Thyroid gland (tissue), 4 donors: ENCODE measurements at regions not wholly inside any gene's neighbourhood (a gene's known extent, or its start where the extent isn't known, plus 50 kb on each side); places are given as distances from the start of the nearest gene placed in this dataset.

Experiments used
- DNase-seq, 2 donors: peaks; one replicate each; pipeline ENCODE4 v3.0.0-alpha.2; 2019
- H3K27ac ChIP-seq, 3 donors: fragments of 200-600 bp; sonication (generic); 1 replicate in 2 of 3; 2 replicates in 1 of 3; pipeline ENCODE4 v1.5.1; 2016 to 2019; ENCODE audit warnings: mild to moderate bottlenecking in 1 of 3, moderate library complexity in 1 of 3
- H3K27me3 ChIP-seq: fragments of 200-600 bp; sonication (generic); one replicate; pipeline ENCODE4 v1.5.1; 2019
- H3K36me3 ChIP-seq, 2 donors: fragments of 200-600 bp; sonication (generic); one replicate each; pipeline ENCODE4 v1.5.1; 2016 to 2019
- H3K4me1 ChIP-seq, 2 donors: fragments of 200-600 bp; sonication (generic); one replicate each; pipeline ENCODE4 v1.5.1; 2017 to 2019
- H3K4me3 ChIP-seq, 3 donors: fragments of 200-600 bp; sonication (generic); replicated peaks in 1 of 3; 1 replicate in 2 of 3; 2 replicates in 1 of 3; pipeline ENCODE4 v1.5.1; 2016; ENCODE audit warnings: mild to moderate bottlenecking in 1 of 3
- H3K9me3 ChIP-seq: fragments of 200-600 bp; sonication (generic); one replicate; pipeline ENCODE4 v1.5.1; 2017
- POLR2A ChIP-seq, 2 donors: fragments of 450-650 bp; IDR thresholded peaks; one replicate each; pipeline ENCODE4 v1.6.1; 2017; ENCODE audit warnings: antibody characterized with exemption in 2 of 2, mild to moderate bottlenecking in 2 of 2, moderate library complexity in 1 of 2
- WGBS, 2 donors: methylation state at CpG; one replicate each; pipeline ENCODE4 v1.1.5; 2017; 5-methylcytosine and 5-hydroxymethylcytosine counted together
- intact Hi-C: fragments of 100-400 bp; cut with DNase I; formaldehyde crosslinking; loops from one replicate; pipeline ENCODE4 v1.15.1; 2023
- TF ChIP-seq, protein P1 (sequence below), 6 experiments: fragments of 200-600 bp in 3 of 6; fragments of 450-650 bp in 3 of 6; sonication (generic) in 3 of 6; IDR thresholded peaks; one replicate each; pipeline ENCODE4 v1.5.1; 2016 to 2019; ENCODE audit warnings: antibody characterized with exemption in 6 of 6, mild to moderate bottlenecking in 2 of 6, inconsistent platforms in 1 of 6, moderate library complexity in 1 of 6

DNA sequence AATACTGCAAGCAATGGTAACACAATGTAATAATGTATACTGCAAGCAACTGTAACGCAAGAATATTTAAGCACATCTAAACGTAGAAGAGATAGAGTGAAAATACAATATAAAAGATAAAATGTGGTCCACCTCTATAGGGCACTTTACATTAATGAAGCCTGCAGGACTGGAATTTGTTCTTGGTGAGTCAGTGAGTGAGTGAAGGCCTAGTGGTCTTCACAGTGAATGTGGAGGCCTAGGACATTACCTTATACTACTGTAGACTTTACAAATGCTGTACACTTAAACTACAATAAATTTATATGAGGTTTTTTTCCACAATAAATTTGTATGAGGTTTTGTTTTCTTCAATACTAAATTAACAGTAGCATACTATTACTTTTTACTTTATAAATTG lies 287.4 kb upstream of the SNX7 start:
- Histone ChIP-seq H3K4me1 (no peaks in the 10 kb centered on the region), H3K4me3 (no peak overlapping the region), H3K9me3 (no peaks in the 10 kb centered on the region), H3K27ac (no peak overlapping the region), H3K36me3 (no peaks in the 10 kb centered on the region), H3K27me3 (no peaks in the 10 kb centered on the region)
- WGBS, 2 donors = 94% methylated on average over 2 of the region's 2 CpGs
- no peak for TF ChIP-seq POLR2A (IDR thresholded peaks at IDR 0.05)
- TF ChIP-seq, protein P1, sequence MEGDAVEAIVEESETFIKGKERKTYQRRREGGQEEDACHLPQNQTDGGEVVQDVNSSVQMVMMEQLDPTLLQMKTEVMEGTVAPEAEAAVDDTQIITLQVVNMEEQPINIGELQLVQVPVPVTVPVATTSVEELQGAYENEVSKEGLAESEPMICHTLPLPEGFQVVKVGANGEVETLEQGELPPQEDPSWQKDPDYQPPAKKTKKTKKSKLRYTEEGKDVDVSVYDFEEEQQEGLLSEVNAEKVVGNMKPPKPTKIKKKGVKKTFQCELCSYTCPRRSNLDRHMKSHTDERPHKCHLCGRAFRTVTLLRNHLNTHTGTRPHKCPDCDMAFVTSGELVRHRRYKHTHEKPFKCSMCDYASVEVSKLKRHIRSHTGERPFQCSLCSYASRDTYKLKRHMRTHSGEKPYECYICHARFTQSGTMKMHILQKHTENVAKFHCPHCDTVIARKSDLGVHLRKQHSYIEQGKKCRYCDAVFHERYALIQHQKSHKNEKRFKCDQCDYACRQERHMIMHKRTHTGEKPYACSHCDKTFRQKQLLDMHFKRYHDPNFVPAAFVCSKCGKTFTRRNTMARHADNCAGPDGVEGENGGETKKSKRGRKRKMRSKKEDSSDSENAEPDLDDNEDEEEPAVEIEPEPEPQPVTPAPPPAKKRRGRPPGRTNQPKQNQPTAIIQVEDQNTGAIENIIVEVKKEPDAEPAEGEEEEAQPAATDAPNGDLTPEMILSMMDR (IDR thresholded peaks at IDR 0.05) = no peak
- intact Hi-C loops = no loop called here
- DNase-seq = no peak

DNA sequence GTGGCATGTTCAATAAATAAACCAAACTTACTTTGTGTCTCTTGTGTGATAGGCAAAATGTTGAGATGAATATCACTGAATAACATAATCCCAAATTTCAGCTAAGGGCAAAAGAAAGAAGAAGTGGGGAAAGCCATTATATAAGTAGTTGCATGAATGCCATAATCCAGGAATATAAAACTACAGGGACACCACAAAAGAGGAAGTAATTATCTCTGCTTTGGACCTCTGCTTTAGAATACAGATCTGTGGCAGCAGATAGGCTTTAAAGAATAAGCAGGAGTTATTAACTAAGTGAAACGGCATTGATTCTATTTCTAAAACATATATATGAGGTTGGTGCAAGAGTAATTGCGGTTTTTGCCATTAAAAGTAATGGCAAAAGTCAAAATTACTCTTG lies 288.5 kb upstream of the SNX7 start:
- Histone ChIP-seq H3K27me3 (no peaks in the 10 kb centered on the region), H3K4me3 (no peak overlapping the region), H3K4me1 (no peaks in the 10 kb centered on the region), H3K9me3 (no peaks in the 10 kb centered on the region), H3K36me3 (no peaks in the 10 kb centered on the region), H3K27ac (no peak overlapping the region)
- TF ChIP-seq, protein P1 (IDR thresholded peaks at IDR 0.05) = no peak
- no peak for TF ChIP-seq POLR2A (IDR thresholded peaks at IDR 0.05)
- intact Hi-C loops = no loop called here
- WGBS, 2 donors = 85 to 91% methylated on average over 2 of the region's 2 CpGs
- DNase-seq = no peak

DNA sequence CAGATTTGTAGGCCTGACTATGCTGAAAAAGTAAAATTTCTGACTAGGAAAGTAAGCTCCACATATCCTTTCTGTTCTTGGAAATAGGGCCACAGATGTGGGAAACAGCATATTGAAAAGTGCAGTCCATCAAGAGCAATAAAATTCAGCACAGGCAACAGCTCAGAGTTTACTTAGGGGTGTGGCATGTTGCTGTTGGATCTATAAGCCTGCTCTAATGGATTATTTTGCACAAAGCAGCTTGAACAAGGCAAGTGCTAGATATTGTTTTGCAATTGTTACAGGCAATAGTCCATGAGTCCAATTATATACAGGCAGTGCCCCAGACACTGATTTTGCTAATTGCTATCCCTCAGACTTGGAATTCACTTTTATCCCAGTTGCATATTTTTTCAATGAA lies 289.8 kb upstream of the SNX7 start:
- TF ChIP-seq, protein P1 (IDR thresholded peaks at IDR 0.05) = no peak
- no peak for TF ChIP-seq POLR2A (IDR thresholded peaks at IDR 0.05)
- no peak overlapping the region for H3K27ac ChIP-seq
- no peaks in the 10 kb centered on the region for H3K36me3 ChIP-seq
- H3K27me3 ChIP-seq = no peaks in the 10 kb centered on the region
- no peaks in the 10 kb centered on the region for H3K4me1 ChIP-seq
- no peak overlapping the region for H3K4me3 ChIP-seq
- DNase-seq = no peak
- intact Hi-C loops = no loop called here
- H3K9me3 ChIP-seq = no peaks in the 10 kb centered on the region

DNA sequence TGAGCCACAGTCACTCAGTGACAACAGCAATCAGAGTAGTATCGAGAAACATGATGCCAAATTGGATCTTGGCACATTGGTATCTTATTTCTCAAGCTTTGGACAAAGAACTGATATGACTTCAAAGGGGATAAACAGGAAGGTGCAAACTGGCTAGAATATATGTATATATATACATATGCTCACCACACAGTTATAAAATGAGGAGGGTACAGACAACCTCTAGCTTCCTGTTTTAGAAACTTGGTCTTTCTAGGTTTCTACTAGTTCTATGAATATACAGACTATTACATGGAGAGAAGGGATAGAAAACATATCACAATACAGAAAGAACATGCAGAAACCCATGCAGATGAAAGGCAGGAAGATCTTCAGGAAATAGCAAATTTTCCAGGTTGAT lies 292.1 kb upstream of the SNX7 start:
- Histone ChIP-seq H3K4me3 (no peak overlapping the region), H3K4me1 (no peaks in the 10 kb centered on the region), H3K9me3 (no peaks in the 10 kb centered on the region), H3K36me3 (no peaks in the 10 kb centered on the region), H3K27ac (no peak overlapping the region), H3K27me3 (no peaks in the 10 kb centered on the region)
- intact Hi-C loops = no loop called here
- WGBS, 2 donors = 76 to 83% methylated on average over 1 of the region's 1 CpG
- DNase-seq = no peak
- TF ChIP-seq, protein P1 (IDR thresholded peaks at IDR 0.05) = no peak
- no peak for TF ChIP-seq POLR2A (IDR thresholded peaks at IDR 0.05)

DNA sequence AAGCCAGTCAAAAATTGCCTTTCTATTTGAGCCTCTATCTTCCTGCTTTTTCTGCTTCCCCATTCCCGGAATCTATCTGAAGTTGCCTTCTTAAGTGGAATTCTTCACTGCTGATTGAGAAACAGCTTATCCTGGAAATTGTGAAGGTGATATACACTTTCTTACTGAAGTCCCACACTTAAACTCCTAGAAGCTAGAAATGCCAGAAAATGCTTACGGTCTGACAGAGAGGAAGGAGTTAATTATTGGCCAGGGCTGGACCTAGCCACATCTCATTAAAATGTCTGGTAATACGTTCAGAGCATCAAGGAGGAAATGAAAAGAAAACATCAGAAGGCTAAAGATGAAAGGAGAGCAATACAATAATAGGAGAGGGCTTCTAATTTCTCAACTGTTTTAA lies 292.5 kb upstream of the SNX7 start:
- intact Hi-C loops = no loop called here
- no peak overlapping the region for H3K27ac ChIP-seq
- no peak overlapping the region for H3K4me3 ChIP-seq
- no peaks in the 10 kb centered on the region for H3K4me1 ChIP-seq
- no peak for DNase-seq
- H3K9me3 ChIP-seq = no peaks in the 10 kb centered on the region
- WGBS, 2 donors = 43 to 45% methylated on average over 3 of the region's 3 CpGs
- TF ChIP-seq, protein P1 (IDR thresholded peaks at IDR 0.05) = no peak
- TF ChIP-seq POLR2A (IDR thresholded peaks at IDR 0.05) = no peak
- no peaks in the 10 kb centered on the region for H3K36me3 ChIP-seq
- H3K27me3 ChIP-seq = no peaks in the 10 kb centered on the region
